GM18517 (cell line): ENCODE measurements at regions not wholly inside any gene's neighbourhood (a gene's known extent, or its start where the extent isn't known, plus 50 kb on each side); places are given as distances from the start of the nearest gene placed in this dataset.

Source experiments
- ATAC-seq: cut with Tn5 transposase; IDR thresholded peaks from one replicate; pipeline ENCODE4 v1.9.1; 2021; ENCODE audit warnings: mild to moderate bottlenecking, moderate library complexity; ENCODE audit not compliant: unreplicated experiment

- no peak for ATAC-seq
Measured at GRCh38 chr18:57202881-57203280, 56.0 kb downstream of the BOD1L2 start.

GRCh38 chr18:57205641-57206040 lies 58.8 kb downstream of the BOD1L2 start:
- no peak for ATAC-seq

DNA sequence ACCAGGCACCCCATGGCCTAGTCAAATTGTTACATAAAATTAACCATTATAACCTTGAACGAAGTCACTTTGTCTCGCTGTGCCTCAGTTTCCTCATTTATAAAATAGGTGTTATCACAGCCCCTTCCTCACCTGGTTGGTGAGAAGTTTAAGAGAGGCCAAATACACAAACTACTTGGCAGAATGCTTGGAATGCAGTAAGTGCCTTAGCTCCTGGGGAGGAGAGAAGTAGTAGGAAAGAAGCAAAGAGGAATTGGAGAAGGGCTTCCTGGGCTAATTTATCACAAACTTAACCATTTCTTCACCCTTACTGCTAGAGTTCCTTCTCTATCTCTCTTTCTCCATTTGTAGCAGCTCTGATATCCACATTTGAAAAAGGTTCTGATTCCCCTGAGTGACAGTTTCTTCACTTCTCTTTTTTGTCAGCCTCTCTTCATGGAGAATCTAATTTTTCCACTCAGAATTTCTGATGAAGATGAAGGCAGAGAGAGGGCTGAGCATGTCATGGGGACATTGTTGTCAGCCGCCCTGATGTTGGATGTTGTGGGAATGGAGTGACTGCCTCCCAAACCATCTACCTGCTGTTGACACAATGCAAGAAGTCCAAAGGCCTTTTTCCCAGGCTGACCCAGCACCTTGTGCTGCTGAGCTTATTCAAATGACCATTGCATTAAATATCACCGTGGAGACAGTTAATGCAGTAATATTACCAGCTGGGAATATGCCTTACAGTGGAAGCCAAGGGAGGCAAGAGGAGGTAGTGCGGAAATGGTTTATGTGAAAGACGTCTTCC lies 60.4 kb downstream of the BOD1L2 start:
- no peak for ATAC-seq

- no peak for ATAC-seq
Measured at GRCh38 chr18:57208047-57208446, 61.2 kb downstream of the BOD1L2 start.

- peak; percentile 64 for ATAC-seq
Measured at GRCh38 chr18:57209713-57210106, 62.8 kb downstream of the BOD1L2 start.

- peak; percentile 40 for ATAC-seq
Measured at GRCh38 chr18:57210107-57210715, 63.3 kb downstream of the BOD1L2 start.

- no peak for ATAC-seq
Measured at GRCh38 chr18:57210716-57211411, 64.0 kb downstream of the BOD1L2 start.

- ATAC-seq, result no peak
Measured at GRCh38 chr18:57211412-57211750, 64.5 kb downstream of the BOD1L2 start.

DNA sequence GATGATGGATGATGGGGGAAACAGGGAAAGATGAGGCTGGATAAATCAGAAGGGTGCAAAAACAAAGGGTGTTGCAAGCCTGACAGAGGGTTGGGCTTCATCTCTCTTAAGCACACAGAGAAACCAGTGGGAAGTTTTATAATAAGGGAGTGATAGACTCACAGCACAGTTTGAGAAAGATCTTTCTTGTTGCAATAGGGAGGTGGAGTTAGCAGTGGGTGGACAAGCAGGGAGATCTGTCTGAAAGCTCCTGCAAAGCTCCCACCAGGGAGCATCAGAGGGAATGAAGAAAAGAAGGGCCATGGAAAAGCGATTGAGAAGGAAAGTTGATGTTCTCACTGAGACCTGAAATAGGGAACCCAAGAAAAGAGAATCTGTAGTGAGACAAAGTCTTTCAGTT lies 64.9 kb downstream of the BOD1L2 start:
- ATAC-seq, result no peak

- no peak for ATAC-seq
Measured at GRCh38 chr18:57212678-57213077, 65.8 kb downstream of the BOD1L2 start.

- no peak for ATAC-seq
Measured at GRCh38 chr18:57214976-57215375, 68.1 kb downstream of the BOD1L2 start.

GRCh38 chr18:57218281-57218680 lies 71.4 kb downstream of the BOD1L2 start:
- ATAC-seq, result no peak

DNA sequence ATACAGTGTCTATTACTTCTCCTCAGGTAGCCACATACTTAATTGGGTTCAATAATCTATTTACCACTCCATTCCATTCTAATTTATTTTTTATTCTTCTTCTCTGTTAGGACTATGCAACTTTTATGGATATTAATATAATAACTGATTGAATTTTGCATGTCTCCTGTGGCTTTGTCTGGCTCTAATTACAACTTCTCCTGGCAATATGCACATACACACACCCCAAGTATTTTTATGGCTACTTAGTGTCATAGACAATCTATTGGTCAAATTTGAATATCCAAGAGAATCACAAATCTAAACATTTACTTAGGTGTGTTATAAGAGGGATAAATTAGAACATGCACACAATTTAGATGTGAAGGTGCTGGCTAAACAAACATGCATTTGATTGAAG lies 73.1 kb downstream of the BOD1L2 start:
- no peak for ATAC-seq

DNA sequence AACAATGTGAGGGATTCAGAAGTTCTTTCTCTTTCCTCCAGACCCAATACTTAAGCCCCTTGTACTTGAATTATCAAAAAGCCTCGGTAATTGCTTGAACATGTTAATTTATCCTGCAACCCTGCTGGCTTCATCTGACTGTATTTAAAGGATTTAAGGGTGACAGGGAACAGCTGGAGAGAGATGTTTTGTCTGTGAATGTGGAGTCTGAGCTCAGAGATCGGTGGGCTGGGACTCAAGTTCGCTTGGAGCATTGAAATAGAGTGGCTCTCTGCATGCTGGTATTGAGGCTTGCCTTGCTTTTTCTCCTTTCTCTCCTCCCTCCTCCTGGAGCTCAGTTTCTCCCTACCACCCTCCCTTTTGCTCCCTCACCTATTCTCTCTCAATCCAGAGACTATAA lies 73.6 kb downstream of the BOD1L2 start:
- no peak for ATAC-seq

DNA sequence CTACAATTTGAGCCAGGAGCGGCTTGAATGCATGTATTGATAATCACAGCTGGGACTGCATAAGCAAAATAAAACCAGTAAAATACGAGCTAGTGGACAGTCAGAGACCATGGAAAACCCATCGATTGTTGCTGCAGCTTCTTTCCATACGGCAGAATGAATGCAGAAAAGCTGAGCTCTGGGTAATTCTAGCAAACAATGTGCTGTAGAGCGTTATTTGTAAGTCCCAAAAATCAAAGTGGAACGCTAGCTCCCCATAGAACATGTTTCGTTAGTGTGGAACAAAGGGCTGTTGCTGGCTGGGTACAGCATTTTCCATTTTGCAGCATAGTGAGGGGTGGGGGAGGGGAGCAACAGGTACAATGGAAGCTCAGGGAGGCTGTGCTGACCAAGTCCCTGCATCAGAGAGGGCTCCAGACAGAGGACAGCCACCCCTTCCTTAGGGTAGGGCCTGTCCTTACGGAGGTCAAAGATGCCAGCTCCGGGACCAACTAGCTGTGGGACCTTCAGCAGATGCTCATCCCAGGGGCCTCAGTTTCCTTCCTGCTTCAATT lies 74.1 kb downstream of the BOD1L2 start:
- no peak for ATAC-seq

- no peak for ATAC-seq
Measured at GRCh38 chr18:57223144-57223870, 76.4 kb downstream of the BOD1L2 start.

DNA sequence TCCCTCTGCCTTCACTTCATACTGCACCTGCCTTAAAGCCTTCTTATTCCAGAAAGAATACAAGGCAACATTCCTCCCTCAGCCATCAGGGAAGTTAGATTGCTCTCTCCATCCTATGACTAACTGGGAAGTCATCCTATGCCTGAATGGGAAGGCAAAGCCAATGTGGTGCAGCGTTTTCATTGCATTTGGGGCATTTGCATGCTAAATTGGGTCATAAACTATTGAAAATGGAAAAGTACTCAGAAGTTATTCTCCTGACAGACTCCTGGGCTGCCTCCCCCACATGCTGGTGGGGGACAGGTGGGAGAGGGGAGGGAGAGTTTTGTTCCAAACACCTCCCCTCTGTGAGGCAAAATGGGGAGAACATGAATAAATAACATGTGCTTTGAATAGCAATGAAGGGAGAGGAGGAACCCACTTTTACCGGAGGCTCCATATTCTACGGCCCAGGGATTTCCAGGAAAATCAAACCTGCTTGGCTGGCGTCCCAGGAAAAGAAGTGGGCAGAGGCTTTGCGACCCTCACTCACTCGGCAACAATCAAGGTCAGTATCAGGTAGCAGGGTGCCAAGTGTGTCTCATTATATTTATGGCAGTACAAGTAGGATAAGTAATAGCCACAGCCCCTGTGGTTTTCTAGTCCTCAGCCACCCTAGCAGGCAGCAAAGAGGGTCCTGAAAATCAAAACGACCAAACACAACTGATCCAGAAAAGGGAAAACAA lies 84.1 kb downstream of the BOD1L2 start:
- ATAC-seq, result no peak

DNA sequence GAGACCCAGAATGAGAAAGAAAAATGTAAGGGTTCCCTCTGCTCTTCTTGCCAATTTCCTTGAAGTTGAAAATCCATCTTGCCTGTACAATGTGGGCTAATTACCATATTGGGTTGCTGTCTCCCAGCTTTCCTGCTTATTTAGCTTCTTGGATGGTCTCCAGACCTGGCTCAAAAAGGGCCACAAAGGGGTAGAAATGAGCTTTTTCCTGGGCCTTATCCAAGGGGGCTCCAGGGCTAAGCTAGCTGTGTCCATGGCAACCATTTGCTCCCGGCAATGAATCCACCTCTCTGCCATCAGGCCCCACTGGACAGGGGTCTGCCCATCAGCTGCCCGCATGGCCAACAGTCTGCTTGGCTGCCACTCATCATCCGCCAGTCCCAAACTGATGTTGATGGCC lies 85.0 kb downstream of the BOD1L2 start:
- no peak for ATAC-seq

DNA sequence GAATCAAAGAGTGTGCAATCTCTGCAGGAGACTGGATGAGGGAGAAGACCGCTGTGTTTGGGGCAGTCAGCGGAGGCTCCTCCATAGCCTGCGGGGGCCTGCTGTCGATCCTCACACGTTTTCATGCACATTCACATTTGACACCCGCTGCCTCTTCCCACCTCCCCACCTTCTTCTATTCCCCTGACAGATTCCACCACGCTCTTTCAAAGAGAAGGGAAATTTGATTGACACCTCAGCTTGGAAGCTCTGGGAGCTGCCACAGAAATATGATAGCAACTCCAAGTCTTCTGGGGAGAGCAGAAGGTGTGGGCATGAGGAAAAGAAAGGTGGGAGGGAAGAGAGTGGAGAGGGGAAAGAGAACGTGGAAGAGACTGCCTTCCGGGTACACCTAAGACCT lies 87.5 kb downstream of the BOD1L2 start:
- no peak for ATAC-seq

DNA sequence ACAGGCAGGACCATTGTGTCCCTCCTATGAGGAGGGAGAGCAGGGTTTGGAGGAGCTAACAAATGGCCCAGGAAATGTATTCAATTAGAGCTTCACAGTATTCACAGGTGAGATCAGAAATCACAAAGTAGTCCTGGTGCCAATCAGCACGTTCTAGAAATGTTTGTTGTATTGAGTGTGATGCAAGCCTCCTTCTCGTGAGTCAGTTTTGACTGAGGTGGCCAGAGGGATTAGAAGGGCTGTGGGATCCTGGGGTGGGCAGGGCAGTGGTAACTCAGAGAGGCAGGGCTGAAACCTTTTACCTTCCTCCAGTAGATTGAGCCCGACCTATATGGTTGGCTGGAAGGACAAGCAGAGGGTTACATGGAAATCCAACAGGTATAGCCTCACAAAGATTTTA lies 95.0 kb downstream of the BOD1L2 start:
- no peak for ATAC-seq

GRCh38 chr18:57242285-57242684 lies 95.4 kb downstream of the BOD1L2 start:
- no peak for ATAC-seq
